ENCODE measurements at regions not wholly inside any gene's neighbourhood (a gene's known extent, or its start where the extent isn't known, plus 50 kb on each side); places are given as distances from the start of the nearest gene placed in this dataset.
"Not testable (repeated sequence)": the region's sequence is repeated elsewhere in the genome, so short reads cannot be mapped to it uniquely, and the experiment has no call there.

DNA sequence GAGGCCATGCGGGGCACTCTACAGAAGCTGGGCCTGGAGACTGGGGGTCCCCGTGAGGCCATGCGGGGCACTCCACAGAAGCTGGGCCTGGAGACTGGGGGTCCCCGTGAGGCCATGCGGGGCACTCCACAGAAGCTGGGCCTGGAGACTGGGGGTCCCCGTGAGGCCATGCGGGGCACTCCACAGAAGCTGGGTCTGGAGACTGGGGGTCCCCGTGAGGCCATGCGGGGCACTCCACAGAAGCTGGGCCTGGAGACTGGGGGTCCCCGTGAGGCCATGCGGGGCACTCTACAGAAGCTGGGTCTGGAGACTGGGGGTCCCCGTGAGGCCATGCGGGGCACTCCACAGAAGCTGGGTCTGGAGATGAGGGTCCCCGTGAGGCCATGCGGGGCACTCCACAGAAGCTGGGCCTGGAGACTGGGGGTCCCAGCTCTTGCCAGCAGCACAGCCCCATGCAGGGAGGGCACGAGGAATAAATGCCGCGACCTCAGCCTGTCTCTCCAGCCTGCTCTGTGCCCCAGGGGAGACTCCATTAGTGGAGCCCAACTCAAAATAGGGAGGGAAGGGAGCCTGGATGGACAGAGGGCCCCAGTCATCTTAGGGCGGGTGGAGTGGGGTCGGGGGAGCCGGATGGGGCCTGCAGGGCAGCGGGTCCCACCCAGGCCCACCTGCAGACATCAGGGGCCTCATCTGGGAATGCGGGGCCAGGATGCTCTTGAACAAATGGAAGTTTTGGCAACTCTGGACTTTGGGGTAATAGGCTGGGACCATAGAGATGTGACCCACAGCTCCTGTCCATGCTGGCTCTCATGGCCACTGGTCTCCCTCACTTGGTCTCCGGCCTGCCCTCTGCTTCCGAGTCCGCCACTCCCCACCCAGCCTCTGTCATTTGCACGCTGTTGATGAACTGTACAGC is 343.6 kb upstream of the SFSWAP start:
- H3K23ac ChIP-seq (ENCODE audit: insufficient read length); H2BK15ac ChIP-seq (ENCODE audit: low read length); H2BK12ac ChIP-seq (ENCODE audit: low read depth, low read length); H4K8ac ChIP-seq (ENCODE audit: extremely low read depth, insufficient read depth, low read length); H3K14ac ChIP-seq (ENCODE audit: insufficient read length); H4K5ac ChIP-seq (ENCODE audit: insufficient read length, low read depth, low read length); H3K4me2 ChIP-seq (ENCODE audit: insufficient read depth in 1 of 2, low read depth in 2 of 2, low read length in 2 of 2); H3K4me3 ChIP-seq (ENCODE audit: extremely low read depth in 1 of 4, insufficient read depth in 2 of 4, low read depth in 3 of 4, low read length in 4 of 4); H3K36me3 ChIP-seq (ENCODE audit: control insufficient read depth in 2 of 4, insufficient read depth in 4 of 4, low read length in 3 of 4); DNase-seq (ENCODE audit: low read depth in 1 of 2, low spot score in 2 of 2); H3K23me2 ChIP-seq (ENCODE audit: low read depth, low read length); H3K27ac ChIP-seq (ENCODE audit: low read depth, low read length); H3K18ac ChIP-seq (ENCODE audit: extremely low read depth, low read length); H2BK20ac ChIP-seq (ENCODE audit: low read length); H3K27me3 ChIP-seq (replicated peaks in 1 of 4; ENCODE audit: control insufficient read depth in 3 of 4, extremely low read depth in 1 of 4, insufficient read depth in 3 of 4, low read length in 3 of 4); H3K4me1 ChIP-seq (replicated peaks in 1 of 4; ENCODE audit: control insufficient read depth in 3 of 4, insufficient read depth in 4 of 4, low read length in 3 of 4); H3K4ac ChIP-seq (replicated peaks; ENCODE audit: insufficient read length, low read depth, low read length); H3K79me1 ChIP-seq (ENCODE audit: low read depth, low read length); H4K20me1 ChIP-seq (replicated peaks in 1 of 2; ENCODE audit: control insufficient read depth in 1 of 2, insufficient read depth in 2 of 2, low read length in 2 of 2); H2BK120ac ChIP-seq (replicated peaks; ENCODE audit: low read depth, low read length); H3K9ac ChIP-seq (replicated peaks in 1 of 4; ENCODE audit: extremely low read depth in 1 of 4, low read depth in 3 of 4, low read length in 3 of 4); CTCF ChIA-PET (ENCODE audit: partially characterized antibody); H3K56ac ChIP-seq (replicated peaks; ENCODE audit: insufficient read length, low read depth, low read length); H2BK5ac ChIP-seq (ENCODE audit: low read depth, low read length); H3K9me3 ChIP-seq (ENCODE audit: insufficient read depth in 2 of 2, low read depth in 1 of 2, low read length in 1 of 2); H2AK5ac ChIP-seq (ENCODE audit: low read depth, low read length); H3K79me2 ChIP-seq (ENCODE audit: control insufficient read depth in 1 of 2, insufficient read depth in 2 of 2, low read length in 2 of 2); POLR2A ChIA-PET (ENCODE audit: partially characterized antibody); H2AFZ ChIP-seq (ENCODE audit: low read length); H4K91ac ChIP-seq (replicated peaks; ENCODE audit: insufficient read length, low read length); FAIRE-seq: not testable (repeated sequence)
- WGBS, 2 experiments (ENCODE audit: extremely low coverage in 1 of 2, insufficient coverage in 1 of 2, insufficient read length in 1 of 2, insufficient replicate concordance in 2 of 2, low coverage in 1 of 2, low lambda C conversion rate in 2 of 2, missing lambda C conversion rate in 1 of 2), result 91% methylated on average over 14 of the region's 27 CpGs; no CpG with 5 or more reads in 1 of the 2 experiments

Data from H1 (cell line).